ENCODE measurements at regions not wholly inside any gene's neighbourhood (a gene's known extent, or its start where the extent isn't known, plus 50 kb on each side); places are given as distances from the start of the nearest gene placed in this dataset.
"Not testable (repeated sequence)": the region's sequence is repeated elsewhere in the genome, so short reads cannot be mapped to it uniquely, and the experiment has no call there.

GRCh38 chr6:58097251-58097650 lies 779.8 kb downstream of the PRIM2 start:
- TF ChIP-seq MAFK (IDR thresholded peaks at IDR 0.05; ENCODE audit: low read depth, low read length); POLR2A (IDR thresholded peaks at IDR 0.05; ENCODE audit: control extremely low read depth in 1 of 2, low read depth in 2 of 2, low read length in 2 of 2); POLR2AphosphoS5 (IDR thresholded peaks at IDR 0.05; ENCODE audit: low read depth, low read length); EP300 (IDR thresholded peaks at IDR 0.05; ENCODE audit: borderline replicate concordance in 1 of 2, low read depth in 2 of 2, low read length in 2 of 2); CTCF (IDR thresholded peaks at IDR 0.05; ENCODE audit: control extremely low read depth in 1 of 3, insufficient read depth in 1 of 3, low read depth in 1 of 3, low read length in 3 of 3); EZH2 (IDR thresholded peaks at IDR 0.05; ENCODE audit: low read depth, low read length, severe bottlenecking); MAX (IDR thresholded peaks at IDR 0.05); JUN (IDR thresholded peaks at IDR 0.05; ENCODE audit: low read depth, low read length); SP2 (IDR thresholded peaks at IDR 0.05; ENCODE audit: low read length); YY1 (IDR thresholded peaks at IDR 0.05; ENCODE audit: low read depth, low read length); GTF2F1 (IDR thresholded peaks at IDR 0.05; ENCODE audit: borderline replicate concordance, low read depth, low read length); CBX5 (IDR thresholded peaks at IDR 0.05; ENCODE audit: low read depth, low read length): not testable (repeated sequence)
